ENCODE measurements at regions not wholly inside any gene's neighbourhood (a gene's known extent, or its start where the extent isn't known, plus 50 kb on each side); places are given as distances from the start of the nearest gene placed in this dataset.

DNA sequence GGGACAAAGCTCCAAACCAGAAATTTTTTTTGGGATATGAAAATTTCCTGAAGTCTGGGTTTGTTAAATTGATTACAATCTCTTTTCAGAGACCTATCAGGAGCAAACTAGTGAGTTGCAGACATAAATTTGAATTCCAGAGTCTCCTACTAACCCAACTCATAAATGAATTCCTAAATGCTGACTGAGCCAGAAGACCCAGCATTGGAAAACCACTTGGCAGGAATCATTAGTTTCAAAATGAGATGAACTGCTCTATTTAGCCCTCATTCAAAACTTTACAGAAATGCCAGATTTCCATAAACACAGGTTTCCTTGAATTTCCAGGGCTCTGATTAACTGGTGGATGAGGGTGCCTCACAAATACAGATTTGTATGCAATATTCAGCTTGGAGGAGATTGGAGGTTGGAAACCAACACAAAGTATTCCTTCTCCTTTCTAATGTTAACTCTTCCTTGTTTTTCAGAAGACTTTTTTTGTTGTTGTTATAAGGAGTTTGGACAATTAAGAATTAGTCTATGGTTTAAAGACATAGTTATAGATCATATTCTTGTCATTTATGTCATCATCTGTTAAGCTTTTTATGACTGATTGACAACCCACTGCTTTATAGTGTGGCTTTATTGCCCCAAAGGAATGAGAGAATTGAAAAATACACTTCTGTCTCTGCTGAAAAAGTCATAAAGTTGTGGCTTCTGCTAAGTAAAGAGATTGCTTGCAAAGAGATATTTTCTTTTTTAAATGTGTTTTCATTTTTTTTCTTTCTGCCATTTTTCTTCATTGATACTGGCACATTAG lies 222.8 kb downstream of the HLX start:
- DNase-seq (ENCODE audit: low spot score) = peak; percentile 76

DNA sequence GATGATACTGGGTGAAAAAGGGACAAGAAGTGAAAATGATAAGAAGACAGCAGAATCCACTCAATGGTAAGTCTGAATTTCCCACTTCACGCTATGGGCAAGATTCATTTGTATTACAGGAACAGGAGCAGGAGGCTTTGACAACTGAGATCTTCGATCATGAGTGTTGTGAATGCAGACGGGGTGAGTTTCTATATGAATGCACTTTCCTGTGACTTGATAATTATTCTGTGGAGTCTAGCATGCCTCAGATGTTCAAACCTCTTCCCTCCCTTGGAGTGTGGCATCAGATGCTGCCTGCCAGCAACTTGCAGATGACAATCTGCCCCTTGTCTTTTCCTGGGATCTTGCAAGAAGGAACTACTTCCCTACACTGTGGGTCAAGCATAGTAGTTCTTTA lies 225.4 kb downstream of the HLX start:
- DNase-seq (ENCODE audit: low spot score) = no peak

- no peak for DNase-seq (ENCODE audit: low spot score)
Measured at GRCh38 chr1:221105578-221105977, 226.3 kb downstream of the HLX start.

DNA sequence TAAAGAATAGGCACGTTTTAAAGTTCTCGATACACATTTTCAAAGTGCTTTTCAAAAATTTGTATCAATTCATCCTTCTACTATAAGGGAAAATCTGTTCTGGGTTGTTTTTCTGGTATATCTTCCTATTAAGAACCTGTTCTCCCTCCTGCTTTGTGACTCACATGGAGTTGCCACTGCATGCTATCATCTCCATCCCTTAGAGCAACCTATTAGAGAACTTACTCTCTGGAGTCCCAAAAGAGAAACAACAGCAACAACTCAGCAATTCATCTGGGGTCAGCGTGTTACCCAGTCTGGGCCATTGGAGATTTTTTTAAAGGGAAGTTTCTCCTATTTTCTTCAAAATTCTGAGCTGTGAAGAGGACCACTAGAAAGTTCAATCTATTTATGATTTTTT lies 227.4 kb downstream of the HLX start:
- DNase-seq (ENCODE audit: low spot score) = no peak

- no peak for DNase-seq (ENCODE audit: low spot score)
Measured at GRCh38 chr1:221109930-221110329, 230.7 kb downstream of the HLX start.

- DNase-seq (ENCODE audit: low spot score) = no peak
Measured at GRCh38 chr1:221117133-221117532, 237.9 kb downstream of the HLX start.

DNA sequence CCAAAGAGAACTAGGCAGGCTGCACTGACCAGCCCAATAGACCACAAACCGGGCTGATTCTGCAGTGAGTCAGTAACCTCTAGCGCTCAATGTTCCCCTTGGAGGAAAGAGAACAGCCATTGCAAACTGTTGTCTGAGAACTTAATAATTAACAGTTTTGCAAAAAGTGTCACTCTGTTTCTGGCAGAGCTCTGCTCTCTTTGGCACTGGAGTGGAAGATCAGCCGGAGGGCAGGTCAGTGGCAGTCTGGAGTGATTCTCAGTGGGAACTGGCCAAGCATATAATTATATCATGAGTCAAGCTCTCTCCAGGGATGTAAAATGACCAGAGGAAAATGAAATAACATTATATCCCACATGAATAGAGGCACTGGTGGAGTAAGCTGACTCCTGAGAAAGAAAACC lies 238.3 kb downstream of the HLX start:
- DNase-seq (ENCODE audit: low spot score) = peak; percentile 80

DNA sequence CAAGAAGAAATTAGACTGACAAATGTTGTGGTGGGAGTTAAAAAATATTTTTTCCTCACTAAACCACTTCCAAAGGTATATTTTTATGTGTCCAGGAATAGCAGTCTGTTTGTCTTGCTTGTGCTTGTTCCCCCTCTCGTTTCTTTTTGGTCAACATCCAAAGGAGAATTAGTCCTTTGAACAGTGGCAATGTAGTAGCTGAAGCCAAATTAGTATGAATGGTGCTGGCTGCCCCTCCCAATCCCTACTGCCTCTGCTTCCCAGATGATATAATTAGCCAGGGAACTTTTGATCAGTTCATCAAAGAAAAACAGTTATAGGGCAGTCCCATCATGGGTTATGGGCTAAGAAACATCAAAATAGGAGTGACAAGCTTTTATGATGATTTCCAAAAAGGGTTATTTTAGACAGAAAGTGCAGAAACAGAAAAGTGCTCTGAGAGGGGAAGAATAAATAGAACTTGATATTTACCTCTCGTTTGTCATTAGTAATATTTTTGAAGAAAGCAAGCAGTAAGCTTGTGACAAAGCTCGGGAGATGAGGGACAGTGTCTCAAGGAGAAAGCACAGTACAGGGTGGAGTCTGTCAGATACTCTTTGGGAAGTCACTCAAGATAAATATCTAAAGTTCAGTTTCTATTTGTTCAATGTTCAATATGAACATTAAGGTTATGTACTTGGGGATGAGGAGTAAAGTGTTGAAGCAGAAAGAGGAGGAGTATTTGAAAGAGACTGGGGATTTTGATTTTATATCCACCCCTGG lies 239.1 kb downstream of the HLX start:
- DNase-seq (ENCODE audit: low spot score) = no peak

GRCh38 chr1:221118938-221119320 lies 239.7 kb downstream of the HLX start:
- DNase-seq (ENCODE audit: low spot score) = no peak

- DNase-seq (ENCODE audit: low spot score) = no peak
Measured at GRCh38 chr1:221122501-221122900, 243.3 kb downstream of the HLX start.

- no peak for DNase-seq (ENCODE audit: low spot score)
Measured at GRCh38 chr1:221125976-221126375, 246.7 kb downstream of the HLX start.

GRCh38 chr1:221137666-221138065 lies 258.4 kb downstream of the HLX start:
- DNase-seq (ENCODE audit: low spot score) = no peak

GRCh38 chr1:221138516-221138915 lies 259.3 kb downstream of the HLX start:
- DNase-seq (ENCODE audit: low spot score) = no peak

DNA sequence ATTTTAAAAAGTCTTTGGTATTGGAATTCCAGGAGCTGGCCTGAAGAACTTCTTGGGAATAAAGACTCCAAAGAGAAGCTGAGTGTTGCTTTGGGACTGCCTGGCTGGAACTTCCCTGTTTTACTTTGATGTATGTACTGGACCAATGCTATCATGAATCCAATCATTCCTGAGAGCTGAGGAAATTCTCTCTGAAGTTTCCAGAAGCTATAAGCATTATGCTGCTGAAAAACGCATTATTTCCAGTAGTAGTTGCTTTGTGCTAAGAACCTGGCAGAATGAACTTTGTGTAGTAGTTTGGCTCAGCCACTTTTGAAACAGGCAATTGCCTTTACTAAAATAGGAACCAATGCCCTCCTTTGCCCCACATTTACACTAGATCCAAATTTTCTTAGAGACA lies 260.7 kb downstream of the HLX start:
- DNase-seq (ENCODE audit: low spot score) = no peak

- no peak for DNase-seq (ENCODE audit: low spot score)
Measured at GRCh38 chr1:221141096-221141495, 261.9 kb downstream of the HLX start.

DNA sequence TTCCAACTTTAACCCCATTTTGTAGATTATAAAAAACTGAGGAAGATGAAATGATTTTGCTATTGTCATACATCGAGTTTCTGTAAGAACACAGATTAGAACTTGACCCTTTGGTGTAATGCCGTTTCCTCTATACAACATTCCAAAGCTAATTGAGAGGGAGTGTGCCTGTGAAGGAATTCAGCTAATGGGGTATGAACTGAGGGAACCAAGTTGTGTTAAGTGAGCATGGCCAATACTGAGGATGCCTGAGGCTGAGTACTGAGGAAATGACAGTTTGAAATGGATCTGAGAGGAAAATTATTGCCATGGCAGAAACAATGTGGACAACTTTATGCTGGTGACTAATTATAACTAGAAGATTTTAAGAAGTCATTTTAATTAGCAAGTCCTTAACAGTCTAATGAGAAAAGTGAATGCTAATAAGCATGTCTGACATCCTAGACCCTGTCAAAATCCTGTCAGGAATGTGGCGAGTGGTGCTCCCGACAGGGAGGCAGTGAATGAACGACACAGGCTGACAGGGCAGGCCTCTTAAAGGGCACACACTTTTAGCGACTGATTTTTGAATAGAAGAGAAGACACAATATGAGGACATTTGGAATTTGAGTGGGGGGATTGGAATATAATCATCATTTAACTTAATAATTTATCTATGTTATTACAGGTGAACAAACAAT lies 262.5 kb downstream of the HLX start:
- DNase-seq (ENCODE audit: low spot score) = no peak

DNA sequence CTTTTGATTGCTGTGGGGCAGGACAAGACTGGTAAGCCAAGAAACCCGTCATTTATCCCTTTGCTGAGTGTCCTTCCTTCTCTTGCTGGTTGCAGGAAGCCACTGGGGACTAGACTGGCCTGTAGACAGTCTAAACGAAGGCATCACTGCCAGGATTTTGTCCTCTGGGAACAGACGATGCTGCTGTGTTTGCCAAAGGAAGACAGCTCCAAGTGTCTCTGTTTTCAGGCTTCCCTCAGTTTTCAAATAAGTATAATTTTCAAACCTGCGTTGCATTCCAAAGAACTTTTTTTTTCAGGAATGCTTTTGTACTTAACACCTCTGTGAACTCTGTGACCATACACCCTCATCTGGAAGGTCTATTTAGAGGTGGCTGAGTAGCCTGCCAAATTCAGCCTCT lies 269.4 kb downstream of the HLX start:
- no peak for DNase-seq (ENCODE audit: low spot score)

- no peak for DNase-seq (ENCODE audit: low spot score)
Measured at GRCh38 chr1:221149111-221149510, 269.9 kb downstream of the HLX start.

- no peak for DNase-seq (ENCODE audit: low spot score)
Measured at GRCh38 chr1:221149555-221150075, 270.4 kb downstream of the HLX start.

GRCh38 chr1:221150996-221151395 lies 271.8 kb downstream of the HLX start:
- peak; percentile 13 for DNase-seq (ENCODE audit: low spot score)

- DNase-seq (ENCODE audit: low spot score) = no peak
Measured at GRCh38 chr1:221154932-221155331, 275.7 kb downstream of the HLX start.

DNA sequence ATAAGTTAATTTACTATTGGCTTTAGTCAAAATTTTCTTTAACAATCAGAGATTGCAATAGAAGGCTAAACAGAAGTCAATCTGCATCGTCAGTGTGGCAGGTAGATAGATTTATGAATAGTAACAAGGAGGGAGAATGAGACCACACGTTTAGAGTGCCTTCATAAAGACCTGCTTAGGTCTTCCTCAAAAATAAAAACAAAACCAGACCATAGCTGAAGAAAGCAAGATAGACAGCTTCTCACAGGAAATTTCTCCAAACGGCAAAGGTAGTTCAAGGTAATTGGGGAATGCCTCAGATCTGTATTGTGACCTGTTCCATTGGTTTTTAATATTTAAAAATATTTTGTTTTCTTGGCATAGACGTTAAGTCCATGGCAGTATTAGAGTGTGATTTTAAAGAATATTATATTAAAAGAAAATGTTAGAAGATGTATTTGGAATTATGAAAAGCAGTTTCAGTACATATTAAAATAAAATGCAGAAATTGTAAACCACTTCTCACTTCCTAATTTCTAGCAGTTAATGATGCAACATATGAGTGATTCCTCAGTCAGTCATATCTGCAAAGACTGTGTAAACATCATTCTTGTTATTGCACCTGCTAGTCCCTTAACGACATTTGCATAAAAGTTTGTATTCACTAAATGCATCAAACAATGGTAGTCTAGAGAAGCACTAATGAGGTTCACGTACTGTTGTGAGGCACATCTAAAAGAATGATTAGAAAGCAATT lies 278.0 kb downstream of the HLX start:
- no peak for DNase-seq (ENCODE audit: low spot score)

Measured in A172 (cell line).